HCT116 (cell line): ENCODE measurements at regions not wholly inside any gene's neighbourhood (a gene's known extent, or its start where the extent isn't known, plus 50 kb on each side); places are given as distances from the start of the nearest gene placed in this dataset.

Source experiments
- ATAC-seq: fragments of 200-7000 bp; cut with Tn5 transposase; 2 replicates; pipeline ENCODE4 v1.9.1; 2020; ENCODE audit warnings: mild to moderate bottlenecking, moderate library complexity
- BruUV-seq: library from RNA; stranded (reverse); fragments of 400-500 nt; replicated peaks from 2 replicates; lab custom pipeline; 2021; lab: Mats Ljungman, UMichigan
- CTCF ChIA-PET: fragments of 300-600 bp; sonication (Branson Sonifier 250); formaldehyde crosslinking; loops from one replicate; lab custom pipeline; 2021; ENCODE audit warnings: antibody characterized with exemption; lab: Charles Lee
- POLR2A ChIA-PET: fragments of 300-600, 350-600 bp; sonication (Branson Sonifier 250); formaldehyde crosslinking; loops from one replicate; lab custom pipeline; 2021; ENCODE audit warnings: antibody characterized with exemption; lab: Charles Lee
- RAD21 ChIA-PET, 2 experiments: fragments of 300-600 bp; sonication (Branson Sonifier 250); formaldehyde crosslinking; loops; one replicate each; lab custom pipeline; 2023; ENCODE audit warnings: low total read pairs in 2 of 2; ENCODE audit not compliant: uncharacterized antibody in 2 of 2, unreplicated experiment in 2 of 2, low non-redundant PET in 1 of 2; lab: Charles Lee
- DNase-seq: peaks from one replicate; pipeline ENCODE4 v3.0.0-alpha.2; 2010; ENCODE audit warnings: low read depth, low spot score
- H2AFZ ChIP-seq: fragments of 200-600 bp; shearing (Covaris generic), sonication (generic); 2 replicates; pipeline ENCODE4 v1.6.1; 2017; ENCODE audit warnings: low read depth, mixed run types, mixed read lengths, antibody characterized with exemption, low read length; ENCODE audit not compliant: poor library complexity, severe bottlenecking
- H3K27ac ChIP-seq: 2 replicates; pipeline ENCODE4 v1.5.1; 2012; ENCODE audit warnings: low read depth, low read length
- H3K27me3 ChIP-seq: fragments of 200-600 bp; sonication (generic); 2 replicates; pipeline ENCODE4 v1.6.1; 2016; ENCODE audit warnings: mixed run types, low read length, mixed read lengths; ENCODE audit not compliant: insufficient read depth
- H3K36me3 ChIP-seq, 2 experiments: fragments of 200-500 bp in 1 of 2; fragments of 200-600 bp in 1 of 2; sonication (Bioruptor generic) in 1 of 2; sonication (generic) in 1 of 2; 2 replicates each; pipeline versions ENCODE4 v1.5.1 to v1.6.1; 2014 to 2016; ENCODE audit warnings: low read length in 2 of 2, inconsistent platforms in 1 of 2, mixed read lengths in 1 of 2, mixed run types in 1 of 2; ENCODE audit not compliant: insufficient read depth in 2 of 2, control insufficient read depth in 1 of 2
- H3K4me1 ChIP-seq, 2 experiments: fragments of 200-600 bp in 1 of 2; sonication (generic) in 1 of 2; 2 replicates each; pipeline versions ENCODE4 v1.5.1 to v1.6.1; 2012 to 2017; ENCODE audit warnings: low read length in 2 of 2, inconsistent platforms in 1 of 2, mild to moderate bottlenecking in 1 of 2, mixed read lengths in 1 of 2, mixed run types in 1 of 2, moderate library complexity in 1 of 2; ENCODE audit not compliant: insufficient read depth in 2 of 2, control insufficient read depth in 1 of 2
- H3K4me2 ChIP-seq: fragments of 200-600 bp; sonication (generic); 2 replicates; pipeline ENCODE4 v1.6.1; 2017; ENCODE audit warnings: mixed run types, low read length, mixed read lengths
- H3K4me3 ChIP-seq, 2 experiments: fragments of 200-600 bp in 1 of 2; sonication (generic) in 1 of 2; replicated peaks in 1 of 2; 2 replicates each; pipeline ENCODE4 v1.5.1; 2011 to 2016; ENCODE audit warnings: low read length in 2 of 2, control low read depth in 1 of 2, low read depth in 1 of 2, mild to moderate bottlenecking in 1 of 2, mixed read lengths in 1 of 2, mixed run types in 1 of 2
- H3K79me2 ChIP-seq: fragments of 200-600 bp; sonication (generic); 2 replicates; pipeline ENCODE4 v1.6.1; 2017; ENCODE audit warnings: mild to moderate bottlenecking, mixed run types, low read length, moderate library complexity, mixed read lengths; ENCODE audit not compliant: insufficient read depth
- H3K9ac ChIP-seq: fragments of 200-600 bp; sonication (generic); 2 replicates; pipeline ENCODE4 v1.6.1; 2016; ENCODE audit warnings: low read length, mixed read lengths
- H3K9me2 ChIP-seq: fragments of 200-600 bp; sonication (generic), shearing (Covaris generic); 2 replicates; pipeline ENCODE4 v1.6.1; 2017; ENCODE audit warnings: mixed run types, mild to moderate bottlenecking, moderate library complexity; ENCODE audit not compliant: insufficient read depth
- H3K9me3 ChIP-seq, 2 experiments: fragments of 200-500 bp in 1 of 2; fragments of 200-600 bp in 1 of 2; sonication (Bioruptor generic) in 1 of 2; sonication (generic) in 1 of 2; 2 replicates each; pipeline ENCODE4 v1.6.1; 2014 to 2017; ENCODE audit warnings: low read length in 2 of 2, mixed read lengths in 2 of 2, inconsistent platforms in 1 of 2, low read depth in 1 of 2, mild to moderate bottlenecking in 1 of 2, mixed run types in 1 of 2, moderate library complexity in 1 of 2; ENCODE audit not compliant: control insufficient read depth in 1 of 2, insufficient read depth in 1 of 2
- H4K20me1 ChIP-seq: fragments of 200-600 bp; sonication (generic), shearing (Covaris generic); 2 replicates; pipeline ENCODE4 v1.6.1; 2017; ENCODE audit warnings: mixed run types, mild to moderate bottlenecking, moderate library complexity; ENCODE audit not compliant: insufficient read depth
- EZH2 ChIP-seq: fragments of 200-600 bp; sonication (generic); IDR thresholded peaks from 2 replicates; pipeline ENCODE4 v1.6.1; 2017; ENCODE audit warnings: antibody characterized with exemption, mixed run types
- EZH2phosphoT487 ChIP-seq: fragments of 200-600 bp; IDR thresholded peaks from 2 replicates; pipeline ENCODE4 v1.6.1; 2018; ENCODE audit warnings: antibody characterized with exemption, borderline replicate concordance
- POLR2AphosphoS5 ChIP-seq: IDR thresholded peaks from 2 replicates; pipeline ENCODE4 v1.6.1; 2011; ENCODE audit warnings: mild to moderate bottlenecking, low read depth, low read length, moderate library complexity
- RAD21 ChIP-seq: IDR thresholded peaks from 2 replicates; pipeline ENCODE4 v1.6.1; 2012; ENCODE audit warnings: low read depth, mild to moderate bottlenecking
- SIN3A ChIP-seq: IDR thresholded peaks from 2 replicates; pipeline ENCODE4 v1.6.1; 2012; ENCODE audit warnings: low read depth
- SP1 ChIP-seq: IDR thresholded peaks from 2 replicates; pipeline ENCODE4 v1.6.1; 2012; ENCODE audit warnings: low read depth
- ZFX ChIP-seq: fragments of 450-650 bp; IDR thresholded peaks from 2 replicates; pipeline ENCODE4 v1.6.1; 2017
- intact Hi-C: fragments of 100-400 bp; cut with micrococcal nuclease; formaldehyde crosslinking; loops from 2 replicates; pipeline ENCODE4 v1.10.0; 2022
- TF ChIP-seq, protein P1 (sequence below): IDR thresholded peaks from 2 replicates; pipeline ENCODE4 v1.6.1; 2012
- TF ChIP-seq, protein P2 (sequence below): IDR thresholded peaks from 2 replicates; pipeline ENCODE4 v1.6.1; 2012
- TF ChIP-seq, protein P3 (sequence below), 3 experiments: fragments of 200-600 bp in 1 of 3; sonication (generic) in 1 of 3; IDR thresholded peaks in 2 of 3; conservative IDR thresholded peaks in 1 of 3; 2 replicates each; pipeline ENCODE4 v1.5.1; 2012 to 2017; ENCODE audit warnings: low read depth in 2 of 3, low read length in 2 of 3, antibody characterized with exemption in 1 of 3, borderline replicate concordance in 1 of 3, control low read depth in 1 of 3, mild to moderate bottlenecking in 1 of 3, mixed read lengths in 1 of 3, mixed run types in 1 of 3, moderate library complexity in 1 of 3; ENCODE audit not compliant: insufficient read depth in 1 of 3
- TF ChIP-seq, protein P4 (sequence below): IDR thresholded peaks from 2 replicates; pipeline ENCODE4 v1.6.1; 2012; ENCODE audit warnings: low read depth

DNA sequence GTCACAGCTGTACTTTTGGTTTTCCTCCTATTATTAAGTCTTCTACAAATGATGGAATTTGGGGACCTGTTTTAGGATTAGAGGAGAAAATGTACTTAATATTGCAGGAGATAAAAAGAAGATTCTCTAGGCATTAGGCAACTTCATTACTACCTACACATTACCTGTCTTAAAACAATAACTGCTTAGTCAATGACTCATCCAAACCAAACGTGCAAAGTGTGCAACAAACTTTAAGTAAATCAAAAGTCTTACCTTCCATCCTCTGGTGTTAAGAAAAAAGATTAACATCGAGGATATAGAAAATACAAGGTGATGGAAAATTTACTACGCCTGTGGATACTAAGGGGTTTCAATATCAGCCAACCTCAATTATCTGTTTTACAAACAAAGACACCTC lies 285.3 kb upstream of the KYNU start:
- no peaks in the 10 kb centered on the region for H3K9me2 ChIP-seq
- intact Hi-C loops = no loop called here
- BruUV-seq = no TSS peak
- H3K9ac ChIP-seq = no peak overlapping the region
- H2AFZ ChIP-seq = no peak overlapping the region
- H3K36me3 ChIP-seq = no peaks in the 10 kb centered on the region
- POLR2A ChIA-PET = no interaction called here
- H3K79me2 ChIP-seq = no peaks in the 10 kb centered on the region
- H3K9me3 ChIP-seq = no peaks in the 10 kb centered on the region
- CTCF ChIA-PET = no interaction called here
- TF ChIP-seq, protein P1, sequence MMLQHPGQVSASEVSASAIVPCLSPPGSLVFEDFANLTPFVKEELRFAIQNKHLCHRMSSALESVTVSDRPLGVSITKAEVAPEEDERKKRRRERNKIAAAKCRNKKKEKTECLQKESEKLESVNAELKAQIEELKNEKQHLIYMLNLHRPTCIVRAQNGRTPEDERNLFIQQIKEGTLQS = no peak
- TF ChIP-seq RAD21 = no peak
- TF ChIP-seq ZFX = no peak
- TF ChIP-seq EZH2phosphoT487 = no peak
- TF ChIP-seq, protein P2, sequence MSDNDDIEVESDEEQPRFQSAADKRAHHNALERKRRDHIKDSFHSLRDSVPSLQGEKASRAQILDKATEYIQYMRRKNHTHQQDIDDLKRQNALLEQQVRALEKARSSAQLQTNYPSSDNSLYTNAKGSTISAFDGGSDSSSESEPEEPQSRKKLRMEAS = no peak
- no peak for TF ChIP-seq EZH2
- no peak for TF ChIP-seq POLR2AphosphoS5
- TF ChIP-seq SP1 = no peak
- TF ChIP-seq, protein P3, sequence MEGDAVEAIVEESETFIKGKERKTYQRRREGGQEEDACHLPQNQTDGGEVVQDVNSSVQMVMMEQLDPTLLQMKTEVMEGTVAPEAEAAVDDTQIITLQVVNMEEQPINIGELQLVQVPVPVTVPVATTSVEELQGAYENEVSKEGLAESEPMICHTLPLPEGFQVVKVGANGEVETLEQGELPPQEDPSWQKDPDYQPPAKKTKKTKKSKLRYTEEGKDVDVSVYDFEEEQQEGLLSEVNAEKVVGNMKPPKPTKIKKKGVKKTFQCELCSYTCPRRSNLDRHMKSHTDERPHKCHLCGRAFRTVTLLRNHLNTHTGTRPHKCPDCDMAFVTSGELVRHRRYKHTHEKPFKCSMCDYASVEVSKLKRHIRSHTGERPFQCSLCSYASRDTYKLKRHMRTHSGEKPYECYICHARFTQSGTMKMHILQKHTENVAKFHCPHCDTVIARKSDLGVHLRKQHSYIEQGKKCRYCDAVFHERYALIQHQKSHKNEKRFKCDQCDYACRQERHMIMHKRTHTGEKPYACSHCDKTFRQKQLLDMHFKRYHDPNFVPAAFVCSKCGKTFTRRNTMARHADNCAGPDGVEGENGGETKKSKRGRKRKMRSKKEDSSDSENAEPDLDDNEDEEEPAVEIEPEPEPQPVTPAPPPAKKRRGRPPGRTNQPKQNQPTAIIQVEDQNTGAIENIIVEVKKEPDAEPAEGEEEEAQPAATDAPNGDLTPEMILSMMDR (IDR thresholded peaks at IDR 0.05 in 2 of 3, conservative IDR thresholded peaks at IDR 0.05 in 1 of 3; ENCODE audit: borderline replicate concordance in 1 of 3, insufficient read depth in 1 of 3, low read depth in 2 of 3, low read length in 2 of 3) = no peak
- TF ChIP-seq SIN3A = no peak
- TF ChIP-seq, protein P4, sequence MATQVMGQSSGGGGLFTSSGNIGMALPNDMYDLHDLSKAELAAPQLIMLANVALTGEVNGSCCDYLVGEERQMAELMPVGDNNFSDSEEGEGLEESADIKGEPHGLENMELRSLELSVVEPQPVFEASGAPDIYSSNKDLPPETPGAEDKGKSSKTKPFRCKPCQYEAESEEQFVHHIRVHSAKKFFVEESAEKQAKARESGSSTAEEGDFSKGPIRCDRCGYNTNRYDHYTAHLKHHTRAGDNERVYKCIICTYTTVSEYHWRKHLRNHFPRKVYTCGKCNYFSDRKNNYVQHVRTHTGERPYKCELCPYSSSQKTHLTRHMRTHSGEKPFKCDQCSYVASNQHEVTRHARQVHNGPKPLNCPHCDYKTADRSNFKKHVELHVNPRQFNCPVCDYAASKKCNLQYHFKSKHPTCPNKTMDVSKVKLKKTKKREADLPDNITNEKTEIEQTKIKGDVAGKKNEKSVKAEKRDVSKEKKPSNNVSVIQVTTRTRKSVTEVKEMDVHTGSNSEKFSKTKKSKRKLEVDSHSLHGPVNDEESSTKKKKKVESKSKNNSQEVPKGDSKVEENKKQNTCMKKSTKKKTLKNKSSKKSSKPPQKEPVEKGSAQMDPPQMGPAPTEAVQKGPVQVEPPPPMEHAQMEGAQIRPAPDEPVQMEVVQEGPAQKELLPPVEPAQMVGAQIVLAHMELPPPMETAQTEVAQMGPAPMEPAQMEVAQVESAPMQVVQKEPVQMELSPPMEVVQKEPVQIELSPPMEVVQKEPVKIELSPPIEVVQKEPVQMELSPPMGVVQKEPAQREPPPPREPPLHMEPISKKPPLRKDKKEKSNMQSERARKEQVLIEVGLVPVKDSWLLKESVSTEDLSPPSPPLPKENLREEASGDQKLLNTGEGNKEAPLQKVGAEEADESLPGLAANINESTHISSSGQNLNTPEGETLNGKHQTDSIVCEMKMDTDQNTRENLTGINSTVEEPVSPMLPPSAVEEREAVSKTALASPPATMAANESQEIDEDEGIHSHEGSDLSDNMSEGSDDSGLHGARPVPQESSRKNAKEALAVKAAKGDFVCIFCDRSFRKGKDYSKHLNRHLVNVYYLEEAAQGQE = no peak
- ATAC-seq (no peak), DNase-seq (no peak)
- RAD21 ChIA-PET = no interaction called here
- H3K4me1 ChIP-seq = no peaks in the 10 kb centered on the region
- H3K27ac ChIP-seq = no peak overlapping the region
- no peaks in the 10 kb centered on the region for H4K20me1 ChIP-seq
- H3K4me3 ChIP-seq = no peak overlapping the region
- no peak overlapping the region for H3K4me2 ChIP-seq
- no peaks in the 10 kb centered on the region for H3K27me3 ChIP-seq
